ENCODE measurements at regions not wholly inside any gene's neighbourhood (a gene's known extent, or its start where the extent isn't known, plus 50 kb on each side); places are given as distances from the start of the nearest gene placed in this dataset.

DNA sequence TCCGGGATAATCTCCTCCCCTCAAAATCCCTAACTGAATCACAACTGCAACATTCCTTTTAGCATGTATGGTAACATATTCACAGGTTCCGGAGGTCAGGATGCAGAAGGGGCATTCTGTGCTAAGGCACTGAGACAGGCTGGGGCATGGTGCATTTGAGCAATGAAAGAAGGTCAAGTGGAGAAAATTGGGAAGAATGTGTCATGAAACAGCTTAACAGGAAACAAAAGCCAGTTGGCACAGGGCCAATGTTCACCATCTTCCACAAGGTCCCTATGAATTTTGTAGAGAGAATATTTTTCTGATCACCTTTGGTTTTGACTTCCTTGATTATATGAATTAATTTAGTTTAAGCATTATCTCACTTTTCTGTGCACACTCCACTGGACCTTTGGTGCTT lies 587.7 kb upstream of the NR2F2 start:
- no peak for DNase-seq (ENCODE audit: low read depth)
- H3K4me3 ChIP-seq (ENCODE audit: control insufficient read depth, low read depth, low read length): no peak overlapping the region
- TF ChIP-seq, protein P1, sequence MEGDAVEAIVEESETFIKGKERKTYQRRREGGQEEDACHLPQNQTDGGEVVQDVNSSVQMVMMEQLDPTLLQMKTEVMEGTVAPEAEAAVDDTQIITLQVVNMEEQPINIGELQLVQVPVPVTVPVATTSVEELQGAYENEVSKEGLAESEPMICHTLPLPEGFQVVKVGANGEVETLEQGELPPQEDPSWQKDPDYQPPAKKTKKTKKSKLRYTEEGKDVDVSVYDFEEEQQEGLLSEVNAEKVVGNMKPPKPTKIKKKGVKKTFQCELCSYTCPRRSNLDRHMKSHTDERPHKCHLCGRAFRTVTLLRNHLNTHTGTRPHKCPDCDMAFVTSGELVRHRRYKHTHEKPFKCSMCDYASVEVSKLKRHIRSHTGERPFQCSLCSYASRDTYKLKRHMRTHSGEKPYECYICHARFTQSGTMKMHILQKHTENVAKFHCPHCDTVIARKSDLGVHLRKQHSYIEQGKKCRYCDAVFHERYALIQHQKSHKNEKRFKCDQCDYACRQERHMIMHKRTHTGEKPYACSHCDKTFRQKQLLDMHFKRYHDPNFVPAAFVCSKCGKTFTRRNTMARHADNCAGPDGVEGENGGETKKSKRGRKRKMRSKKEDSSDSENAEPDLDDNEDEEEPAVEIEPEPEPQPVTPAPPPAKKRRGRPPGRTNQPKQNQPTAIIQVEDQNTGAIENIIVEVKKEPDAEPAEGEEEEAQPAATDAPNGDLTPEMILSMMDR (IDR thresholded peaks at IDR 0.05; ENCODE audit: control insufficient read depth, insufficient read depth, low read depth, low read length, missing control alignments): no peak

DNA sequence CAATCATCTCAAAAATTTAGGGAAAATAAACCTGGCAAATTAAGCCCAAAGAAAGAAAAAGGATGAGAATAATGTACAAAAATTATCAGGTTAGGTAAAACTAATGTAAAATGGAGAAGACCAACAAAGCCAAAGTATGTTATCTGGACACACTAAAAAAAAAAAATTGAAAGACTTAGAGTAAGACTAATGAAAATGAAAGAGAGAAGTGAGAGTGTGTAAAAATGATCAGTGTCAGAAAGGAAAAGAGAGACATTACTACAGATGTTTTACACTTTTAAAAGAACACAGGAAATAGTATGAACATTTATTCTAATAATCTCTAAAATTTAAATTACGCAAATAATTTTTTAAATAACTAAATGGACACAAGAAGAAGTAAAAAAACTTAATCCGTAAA lies 573.3 kb upstream of the NR2F2 start:
- DNase-seq (ENCODE audit: low read depth): no peak
- TF ChIP-seq, protein P1 (IDR thresholded peaks at IDR 0.05; ENCODE audit: control insufficient read depth, insufficient read depth, low read depth, low read length, missing control alignments): no peak
- no peak overlapping the region for H3K4me3 ChIP-seq (ENCODE audit: control insufficient read depth, low read depth, low read length)

DNA sequence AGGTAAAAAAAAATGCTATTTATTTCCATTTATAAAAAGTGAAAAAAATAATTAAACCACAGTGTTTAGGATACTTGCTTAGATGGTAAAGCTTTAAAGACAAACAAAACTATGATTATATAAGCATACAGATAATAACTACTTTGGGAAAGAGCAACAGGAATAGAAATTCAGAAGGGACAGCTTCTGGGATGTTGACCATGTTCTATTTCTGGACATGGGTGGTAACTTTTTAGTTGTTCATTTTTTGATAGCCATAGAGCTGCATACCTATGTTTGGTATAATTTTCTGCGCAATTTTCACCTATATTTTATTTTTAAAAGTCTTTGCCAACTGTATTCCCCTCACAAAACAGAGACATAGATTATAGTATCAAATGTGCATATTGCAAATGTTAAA lies 572.0 kb upstream of the NR2F2 start:
- no peak overlapping the region for H3K4me3 ChIP-seq (ENCODE audit: control insufficient read depth, low read depth, low read length)
- DNase-seq (ENCODE audit: low read depth): no peak
- TF ChIP-seq, protein P1 (IDR thresholded peaks at IDR 0.05; ENCODE audit: control insufficient read depth, insufficient read depth, low read depth, low read length, missing control alignments): no peak

DNA sequence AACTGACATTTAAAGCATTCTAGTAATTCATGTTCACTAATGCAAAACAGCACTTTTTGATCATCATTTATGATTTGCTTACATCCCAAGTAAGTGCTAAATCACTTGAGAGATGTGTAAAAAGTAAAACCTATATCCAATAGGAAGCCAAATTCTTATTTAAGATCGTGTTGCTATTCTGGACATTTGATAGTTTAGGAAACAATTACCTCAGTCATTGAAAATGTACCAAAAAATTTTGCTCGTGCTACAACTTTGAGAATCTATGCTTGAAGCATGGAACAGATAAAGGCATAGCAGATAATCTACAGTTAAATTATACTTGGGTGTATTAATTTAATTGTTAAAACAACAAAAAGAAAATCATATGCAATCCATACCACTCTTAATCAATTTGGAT lies 571.6 kb upstream of the NR2F2 start:
- TF ChIP-seq, protein P1 (IDR thresholded peaks at IDR 0.05; ENCODE audit: control insufficient read depth, insufficient read depth, low read depth, low read length, missing control alignments): no peak
- DNase-seq (ENCODE audit: low read depth): no peak
- H3K4me3 ChIP-seq (ENCODE audit: control insufficient read depth, low read depth, low read length): no peak overlapping the region

DNA sequence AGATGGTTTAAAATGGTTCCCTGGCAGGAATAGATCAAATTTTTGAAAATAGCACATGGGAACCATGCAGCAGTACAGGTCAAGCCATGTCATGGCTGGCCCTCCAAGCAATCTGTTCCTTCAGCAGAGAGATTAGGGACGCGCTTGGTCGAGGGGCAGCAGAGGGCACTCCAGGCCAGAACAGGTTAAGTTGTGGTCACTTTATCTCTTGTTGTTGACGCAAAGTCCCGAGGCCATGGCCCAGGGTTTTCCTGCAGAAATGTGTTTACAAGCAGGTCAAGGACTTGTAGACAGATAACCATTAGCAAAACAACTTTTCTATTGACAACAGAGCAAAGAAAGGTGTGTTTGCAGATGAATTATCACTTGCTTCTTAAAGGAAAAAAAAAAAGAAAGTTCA lies 570.0 kb upstream of the NR2F2 start:
- no peak for DNase-seq (ENCODE audit: low read depth)
- no peak overlapping the region for H3K4me3 ChIP-seq (ENCODE audit: control insufficient read depth, low read depth, low read length)
- TF ChIP-seq, protein P1 (IDR thresholded peaks at IDR 0.05; ENCODE audit: control insufficient read depth, insufficient read depth, low read depth, low read length, missing control alignments): no peak

DNA sequence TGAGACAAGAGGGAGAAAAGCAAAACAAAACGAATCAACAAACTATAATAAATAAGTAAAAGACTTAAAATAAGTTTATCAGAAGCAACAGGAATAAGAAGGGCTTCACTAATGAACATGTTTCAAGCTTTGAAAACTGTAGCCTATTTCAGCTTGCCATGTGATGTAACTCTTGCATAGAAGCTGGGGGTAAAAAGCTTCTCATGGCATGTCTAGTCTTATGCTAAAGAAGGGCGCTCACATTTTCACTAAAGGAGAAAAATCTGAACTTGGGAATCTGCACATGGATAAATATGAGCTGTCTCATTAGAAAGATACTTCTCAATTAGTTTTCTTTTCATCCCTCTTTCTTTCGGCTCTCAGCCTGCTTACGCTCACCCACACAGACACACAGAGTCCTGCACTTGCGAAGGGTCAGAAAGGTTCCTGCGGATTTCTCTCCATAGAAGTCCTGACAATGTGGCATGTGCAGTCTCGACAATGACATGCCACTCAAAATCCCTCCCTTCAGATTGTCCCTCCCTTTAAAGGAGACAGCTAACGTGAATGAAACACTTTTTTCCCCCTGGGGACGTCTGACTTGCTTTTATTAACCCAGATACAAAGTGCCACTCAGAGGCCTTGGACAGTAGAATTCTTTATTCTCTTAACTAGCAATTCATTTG lies 568.9 kb upstream of the NR2F2 start:
- DNase-seq (ENCODE audit: low read depth): no peak
- TF ChIP-seq, protein P1 (IDR thresholded peaks at IDR 0.05; ENCODE audit: control insufficient read depth, insufficient read depth, low read depth, low read length, missing control alignments): no peak
- no peak overlapping the region for H3K4me3 ChIP-seq (ENCODE audit: control insufficient read depth, low read depth, low read length)

All from AG09309 (cell line).